IPS DF 19.7 (cell line): ENCODE measurements at regions not wholly inside any gene's neighbourhood (a gene's known extent, or its start where the extent isn't known, plus 50 kb on each side); places are given as distances from the start of the nearest gene placed in this dataset.

Experiments used
- DNase-seq: peaks from one replicate; pipeline ENCODE4 v3.0.0-alpha.2; 2013; ENCODE audit warnings: low read depth, low spot score

- DNase-seq: no peak
These were observed 57.9 kb upstream of the EXOC6 start for GRCh38 chr10:92790440-92790839.

- DNase-seq: no peak
These were observed 55.7 kb upstream of the EXOC6 start for GRCh38 chr10:92792661-92793060.
